ENCODE measurements at regions not wholly inside any gene's neighbourhood (a gene's known extent, or its start where the extent isn't known, plus 50 kb on each side); places are given as distances from the start of the nearest gene placed in this dataset.

DNA sequence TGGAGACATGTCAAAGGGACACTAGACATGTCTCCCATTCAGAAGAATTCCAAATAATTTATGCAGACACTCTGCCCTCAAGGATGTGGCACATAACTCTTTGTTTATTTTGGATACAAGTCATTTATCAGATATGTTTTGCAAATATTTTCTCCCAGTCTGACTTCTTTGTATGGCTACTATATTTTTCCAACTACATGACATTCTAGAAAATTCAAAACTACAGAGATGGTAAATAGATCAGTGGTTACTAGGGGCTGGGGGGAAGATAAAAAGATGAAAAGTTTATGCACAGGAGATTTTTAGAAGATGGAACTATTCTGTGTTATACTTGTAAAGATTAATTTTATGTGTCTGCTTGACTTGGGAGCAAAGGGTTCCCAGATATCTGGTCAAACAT, 347.3 kb upstream of the TRPC7 start:
- ChIA-PET POLR2A (no interaction called here), CTCF (no interaction called here)
- no peak for DNase-seq (ENCODE audit: low read depth, low spot score)
- Histone ChIP-seq H3K27me3 (ENCODE audit: control insufficient read depth, insufficient read depth, low read length) (no peaks in the 10 kb centered on the region), H3K4me3 (ENCODE audit: low read depth, low read length) (no peak overlapping the region), H3K9me3 (ENCODE audit: control insufficient read depth, insufficient read depth, low read length) (peaks cover 5% of the 10 kb centered on the region; the same call in 1 of the 2 replicates), H3K27ac (ENCODE audit: low read depth, low read length) (no peak overlapping the region)
- TF ChIP-seq, protein P1, sequence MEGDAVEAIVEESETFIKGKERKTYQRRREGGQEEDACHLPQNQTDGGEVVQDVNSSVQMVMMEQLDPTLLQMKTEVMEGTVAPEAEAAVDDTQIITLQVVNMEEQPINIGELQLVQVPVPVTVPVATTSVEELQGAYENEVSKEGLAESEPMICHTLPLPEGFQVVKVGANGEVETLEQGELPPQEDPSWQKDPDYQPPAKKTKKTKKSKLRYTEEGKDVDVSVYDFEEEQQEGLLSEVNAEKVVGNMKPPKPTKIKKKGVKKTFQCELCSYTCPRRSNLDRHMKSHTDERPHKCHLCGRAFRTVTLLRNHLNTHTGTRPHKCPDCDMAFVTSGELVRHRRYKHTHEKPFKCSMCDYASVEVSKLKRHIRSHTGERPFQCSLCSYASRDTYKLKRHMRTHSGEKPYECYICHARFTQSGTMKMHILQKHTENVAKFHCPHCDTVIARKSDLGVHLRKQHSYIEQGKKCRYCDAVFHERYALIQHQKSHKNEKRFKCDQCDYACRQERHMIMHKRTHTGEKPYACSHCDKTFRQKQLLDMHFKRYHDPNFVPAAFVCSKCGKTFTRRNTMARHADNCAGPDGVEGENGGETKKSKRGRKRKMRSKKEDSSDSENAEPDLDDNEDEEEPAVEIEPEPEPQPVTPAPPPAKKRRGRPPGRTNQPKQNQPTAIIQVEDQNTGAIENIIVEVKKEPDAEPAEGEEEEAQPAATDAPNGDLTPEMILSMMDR (IDR thresholded peaks at IDR 0.05; ENCODE audit: low read depth, low read length), result no peak

DNA sequence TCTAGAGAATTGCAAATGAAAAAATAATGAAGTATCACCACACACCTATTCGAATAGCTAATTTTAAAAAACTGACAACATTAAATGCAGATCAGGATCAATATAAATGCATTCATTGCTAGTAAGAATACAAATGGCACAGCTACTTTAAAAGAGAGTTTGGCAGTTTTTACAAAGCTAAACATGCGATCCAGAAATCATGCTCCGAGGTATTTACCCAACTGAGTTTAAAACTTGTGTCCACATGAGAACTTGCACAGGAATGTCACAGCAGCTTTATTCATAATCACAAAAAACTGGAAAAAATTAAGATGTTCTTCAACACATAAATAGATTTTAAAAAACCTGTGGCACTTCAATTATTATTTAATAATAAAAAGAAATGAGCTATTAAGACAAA, 345.5 kb upstream of the TRPC7 start:
- POLR2A ChIA-PET, result interaction anchor here (0.7 kb wide), 1 partner anchor 1420 kb away, joined by 5 read pairs; no protein-coding TSS in a partner anchor
- H3K27ac ChIP-seq (ENCODE audit: low read depth, low read length), result no peak overlapping the region
- no peak for DNase-seq (ENCODE audit: low read depth, low spot score)
- CTCF ChIA-PET, result no interaction called here
- H3K4me3 ChIP-seq (ENCODE audit: low read depth, low read length), result no peak overlapping the region
- TF ChIP-seq, protein P1 (IDR thresholded peaks at IDR 0.05; ENCODE audit: low read depth, low read length), result no peak
- H3K9me3 ChIP-seq (ENCODE audit: control insufficient read depth, insufficient read depth, low read length), result 0 out of 2 replicates have a peak, but pooled peaks cover 2% of the 10 kb centered on the region
- H3K27me3 ChIP-seq (ENCODE audit: control insufficient read depth, insufficient read depth, low read length), result no peaks in the 10 kb centered on the region

DNA sequence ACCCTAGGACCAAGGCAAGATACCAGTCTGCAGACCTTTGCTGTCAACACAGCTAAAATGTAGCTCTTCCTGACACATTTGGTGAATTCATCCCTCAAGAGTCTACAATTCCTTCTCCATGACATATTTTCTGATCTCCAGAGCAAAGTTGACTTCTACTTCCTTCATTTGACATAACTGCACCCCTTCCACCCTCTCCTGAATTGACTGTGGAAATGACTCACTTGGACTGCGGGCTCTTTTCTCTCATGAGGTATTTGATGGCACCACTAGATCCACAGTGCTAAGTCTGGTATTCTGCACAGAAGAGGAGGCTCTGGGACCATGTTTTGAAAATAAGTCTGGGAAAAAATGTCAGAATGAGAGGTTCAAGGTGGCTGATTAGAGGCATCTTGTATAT, 338.4 kb upstream of the TRPC7 start:
- TF ChIP-seq, protein P1 (IDR thresholded peaks at IDR 0.05; ENCODE audit: low read depth, low read length), result no peak
- ChIA-PET POLR2A (no interaction called here), CTCF (no interaction called here)
- Histone ChIP-seq H3K27ac (ENCODE audit: low read depth, low read length) (no peak overlapping the region), H3K4me3 (ENCODE audit: low read depth, low read length) (no peak overlapping the region), H3K9me3 (ENCODE audit: control insufficient read depth, insufficient read depth, low read length) (no peaks in the 10 kb centered on the region; the same call in 1 of the 2 replicates), H3K27me3 (ENCODE audit: control insufficient read depth, insufficient read depth, low read length) (no peaks in the 10 kb centered on the region)
- no peak for DNase-seq (ENCODE audit: low read depth, low spot score)

DNA sequence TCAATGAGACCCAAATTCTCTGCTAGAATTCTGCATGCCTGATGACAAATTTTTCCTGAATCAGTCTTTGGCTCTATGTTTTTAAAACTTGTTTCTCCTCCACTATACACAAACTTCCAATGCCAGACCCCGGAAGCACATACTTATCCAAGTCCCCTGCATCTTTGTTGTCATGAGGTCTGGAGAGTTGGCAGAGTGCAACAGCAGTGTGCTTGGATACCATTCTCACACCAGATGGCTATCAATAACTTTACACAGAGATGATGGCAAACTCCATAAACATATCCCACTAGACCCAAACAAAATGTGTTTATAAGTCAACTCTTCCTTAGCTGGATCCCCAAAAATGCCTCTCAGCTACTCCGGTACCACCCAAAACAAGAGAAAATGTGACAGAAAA, 337.7 kb upstream of the TRPC7 start:
- Histone ChIP-seq H3K9me3 (ENCODE audit: control insufficient read depth, insufficient read depth, low read length) (no peaks in the 10 kb centered on the region; the same call in 1 of the 2 replicates), H3K27ac (ENCODE audit: low read depth, low read length) (no peak overlapping the region), H3K4me3 (ENCODE audit: low read depth, low read length) (no peak overlapping the region), H3K27me3 (ENCODE audit: control insufficient read depth, insufficient read depth, low read length) (no peaks in the 10 kb centered on the region)
- POLR2A ChIA-PET, result no interaction called here
- CTCF ChIA-PET, result no interaction called here
- no peak for DNase-seq (ENCODE audit: low read depth, low spot score)
- TF ChIP-seq, protein P1 (IDR thresholded peaks at IDR 0.05; ENCODE audit: low read depth, low read length), result no peak

DNA sequence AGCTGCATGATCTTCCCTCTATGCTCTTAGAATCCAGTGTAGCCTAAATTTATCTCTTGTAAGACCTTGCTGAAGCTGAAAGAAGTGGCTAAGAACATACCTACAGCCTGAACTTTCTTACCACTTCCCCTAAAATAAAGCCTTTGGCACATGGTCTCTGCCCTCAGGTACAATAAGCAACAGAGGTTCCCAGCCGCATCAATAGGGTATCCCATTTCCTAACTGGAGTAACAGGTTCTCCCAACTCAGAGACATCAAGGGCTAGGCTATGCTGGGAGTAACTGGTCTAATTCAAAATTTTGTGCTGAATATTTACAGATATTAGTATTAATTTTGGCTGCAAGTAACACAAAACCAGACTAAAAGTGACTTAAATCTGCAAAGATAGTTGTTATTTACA, 335.8 kb upstream of the TRPC7 start:
- POLR2A ChIA-PET, result no interaction called here
- Histone ChIP-seq H3K9me3 (ENCODE audit: control insufficient read depth, insufficient read depth, low read length) (no peaks in the 10 kb centered on the region; the same call in 1 of the 2 replicates), H3K27me3 (ENCODE audit: control insufficient read depth, insufficient read depth, low read length) (no peaks in the 10 kb centered on the region), H3K27ac (ENCODE audit: low read depth, low read length) (no peak overlapping the region), H3K4me3 (ENCODE audit: low read depth, low read length) (no peak overlapping the region)
- CTCF ChIA-PET, result no interaction called here
- no peak for DNase-seq (ENCODE audit: low read depth, low spot score)
- TF ChIP-seq, protein P1 (IDR thresholded peaks at IDR 0.05; ENCODE audit: low read depth, low read length), result no peak
